Mesenchymal stem cell (in vitro differentiated cells and primary cell): ENCODE measurements at regions not wholly inside any gene's neighbourhood (a gene's known extent, or its start where the extent isn't known, plus 50 kb on each side); places are given as distances from the start of the nearest gene placed in this dataset.

ENCODE experiments used
- DNase-seq: peaks from one replicate; pipeline ENCODE4 v3.0.0-alpha.2; 2013
- H2AFZ ChIP-seq: one replicate; pipeline ENCODE4 v1.6.1; 2013; ENCODE audit warnings: low read depth, mild to moderate bottlenecking, control low read depth, inconsistent platforms, low read length, moderate library complexity
- H2AK5ac ChIP-seq: 2 replicates; pipeline ENCODE4 v1.6.1; 2013; ENCODE audit warnings: low read length, moderate library complexity, mild to moderate bottlenecking, inconsistent platforms; ENCODE audit not compliant: severe bottlenecking
- H2BK120ac ChIP-seq: one replicate; pipeline ENCODE4 v1.6.1; 2013; ENCODE audit warnings: low read depth, mild to moderate bottlenecking, inconsistent platforms, low read length, moderate library complexity
- H2BK12ac ChIP-seq, 2 experiments: one replicate each; pipeline ENCODE4 v1.6.1; 2013; ENCODE audit warnings: inconsistent platforms in 2 of 2, low read length in 2 of 2, mild to moderate bottlenecking in 2 of 2, moderate library complexity in 2 of 2, control low read depth in 1 of 2
- H2BK15ac ChIP-seq: one replicate; pipeline ENCODE4 v1.6.1; 2013; ENCODE audit warnings: mild to moderate bottlenecking, low read depth, inconsistent platforms; ENCODE audit not compliant: poor library complexity, severe bottlenecking
- H2BK5ac ChIP-seq: 2 replicates; pipeline ENCODE4 v1.6.1; 2013; ENCODE audit warnings: low read depth, mild to moderate bottlenecking, low read length, control low read depth, inconsistent platforms; ENCODE audit not compliant: poor library complexity, severe bottlenecking
- H3K14ac ChIP-seq, 2 experiments: one replicate each; pipeline ENCODE4 v1.6.1; 2013; ENCODE audit warnings: inconsistent platforms in 2 of 2, low read length in 2 of 2, control low read depth in 1 of 2, mild to moderate bottlenecking in 1 of 2, moderate library complexity in 1 of 2
- H3K18ac ChIP-seq, 2 experiments: one replicate each; pipeline ENCODE4 v1.6.1; 2013; ENCODE audit warnings: inconsistent platforms in 2 of 2, low read length in 2 of 2, control low read depth in 1 of 2, low read depth in 1 of 2, mild to moderate bottlenecking in 1 of 2
- H3K23ac ChIP-seq, 2 experiments: one replicate each; pipeline ENCODE4 v1.6.1; 2013; ENCODE audit warnings: inconsistent platforms in 2 of 2, low read length in 2 of 2, mild to moderate bottlenecking in 2 of 2, moderate library complexity in 2 of 2, control low read depth in 1 of 2
- H3K27ac ChIP-seq: 2 replicates; pipeline ENCODE4 v1.5.1; 2013; ENCODE audit warnings: mild to moderate bottlenecking, moderate library complexity, low read length, control low read depth, inconsistent platforms; ENCODE audit not compliant: poor library complexity, severe bottlenecking
- H3K27me3 ChIP-seq, 2 experiments: 2 replicates each; pipeline versions ENCODE4 v1.6.1 to v1.7.0; 2013; ENCODE audit warnings: low read length in 2 of 2, mild to moderate bottlenecking in 2 of 2, moderate library complexity in 2 of 2, control low read depth in 1 of 2, inconsistent platforms in 1 of 2; ENCODE audit not compliant: control insufficient read depth in 1 of 2, insufficient read depth in 1 of 2
- H3K36me3 ChIP-seq, 2 experiments: 2 replicates each; pipeline versions ENCODE4 v1.6.1 to v1.7.0; 2013; ENCODE audit warnings: low read length in 2 of 2, control low read depth in 1 of 2, inconsistent platforms in 1 of 2, low read depth in 1 of 2, mild to moderate bottlenecking in 1 of 2; ENCODE audit not compliant: insufficient read depth in 2 of 2, control insufficient read depth in 1 of 2
- H3K4ac ChIP-seq, 2 experiments: one replicate each; pipeline ENCODE4 v1.6.1; 2013; ENCODE audit warnings: inconsistent platforms in 2 of 2, low read length in 2 of 2, mild to moderate bottlenecking in 2 of 2, moderate library complexity in 2 of 2, control low read depth in 1 of 2, low read depth in 1 of 2
- H3K4me1 ChIP-seq: 2 replicates; pipeline ENCODE4 v1.6.1; 2013; ENCODE audit warnings: low read depth, low read length, control low read depth; ENCODE audit not compliant: control insufficient read depth, insufficient read depth
- H3K4me2 ChIP-seq: 2 replicates; pipeline ENCODE4 v1.6.1; 2013; ENCODE audit warnings: low read length, mild to moderate bottlenecking, inconsistent platforms; ENCODE audit not compliant: poor library complexity, severe bottlenecking
- H3K4me3 ChIP-seq, 2 experiments: 2 replicates each; pipeline versions ENCODE4 v1.5.1 to v1.7.0; 2013; ENCODE audit warnings: low read length in 2 of 2, mild to moderate bottlenecking in 2 of 2, control low read depth in 1 of 2, low read depth in 1 of 2; ENCODE audit not compliant: insufficient read depth in 1 of 2
- H3K79me1 ChIP-seq: replicated peaks from 2 replicates; pipeline ENCODE4 v1.6.1; 2013; ENCODE audit warnings: mild to moderate bottlenecking, control low read depth, low read length, inconsistent platforms; ENCODE audit not compliant: poor library complexity, severe bottlenecking
- H3K9ac ChIP-seq: 2 replicates; pipeline ENCODE4 v1.7.0; 2013; ENCODE audit warnings: mild to moderate bottlenecking, low read length, moderate library complexity
- H3K9me3 ChIP-seq: 2 replicates; pipeline ENCODE4 v1.7.0; 2013; ENCODE audit warnings: mild to moderate bottlenecking, low read length; ENCODE audit not compliant: control insufficient read depth
- H4K8ac ChIP-seq: one replicate; pipeline ENCODE4 v1.6.1; 2013; ENCODE audit warnings: inconsistent platforms, mild to moderate bottlenecking, low read length, moderate library complexity
- H4K91ac ChIP-seq: one replicate; pipeline ENCODE4 v1.6.1; 2013; ENCODE audit warnings: mild to moderate bottlenecking, low read length, inconsistent platforms
- WGBS: methylation state at CpG from one replicate; pipeline ENCODE4 v1.1.7; 2013; ENCODE audit warnings: mixed read lengths; 5-methylcytosine and 5-hydroxymethylcytosine counted together

DNA sequence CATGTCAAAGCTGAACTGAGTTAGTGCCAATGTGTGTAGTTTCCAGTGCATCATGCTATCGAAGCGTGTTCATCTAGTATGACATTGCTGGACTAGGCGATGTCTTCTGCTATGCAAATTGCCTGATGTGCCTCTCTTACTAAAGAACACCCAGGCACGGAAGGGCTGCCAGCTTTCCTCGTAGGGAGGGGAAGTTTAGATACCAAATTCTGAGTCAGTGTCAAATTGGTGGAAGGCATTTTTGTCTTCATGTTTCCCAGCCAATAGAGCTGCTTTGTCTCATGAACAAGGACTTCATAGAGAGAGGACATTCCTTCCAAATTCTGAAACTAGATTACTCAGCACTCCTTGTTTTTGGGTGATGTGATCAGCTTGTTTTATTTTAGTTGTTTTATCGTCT lies 320.1 kb downstream of the BTBD3 start:
- H4K8ac ChIP-seq, result no peak overlapping the region
- H3K23ac ChIP-seq, result no peak overlapping the region
- H3K4me1 ChIP-seq, result no peaks in the 10 kb centered on the region
- H3K4ac ChIP-seq, result no peak overlapping the region
- no peaks in the 10 kb centered on the region for H3K79me1 ChIP-seq
- H3K9ac ChIP-seq, result no peak overlapping the region
- H3K18ac ChIP-seq, result no peak overlapping the region
- H3K4me2 ChIP-seq, result no peak overlapping the region
- no peak overlapping the region for H2BK120ac ChIP-seq
- H2AK5ac ChIP-seq, result no peak overlapping the region
- H2BK12ac ChIP-seq, result no peak overlapping the region
- DNase-seq, result no peak
- no peak overlapping the region for H4K91ac ChIP-seq
- WGBS, result 89% methylated on average over 5 of the region's 6 CpGs
- H3K4me3 ChIP-seq, result no peak overlapping the region
- no peak overlapping the region for H2BK5ac ChIP-seq
- no peak overlapping the region for H3K27ac ChIP-seq
- H2BK15ac ChIP-seq, result no peak overlapping the region
- H3K9me3 ChIP-seq, result no peaks in the 10 kb centered on the region
- no peak overlapping the region for H2AFZ ChIP-seq
- H3K27me3 ChIP-seq, result no peaks in the 10 kb centered on the region
- H3K14ac ChIP-seq, result no peak overlapping the region
- H3K36me3 ChIP-seq, result no peaks in the 10 kb centered on the region

DNA sequence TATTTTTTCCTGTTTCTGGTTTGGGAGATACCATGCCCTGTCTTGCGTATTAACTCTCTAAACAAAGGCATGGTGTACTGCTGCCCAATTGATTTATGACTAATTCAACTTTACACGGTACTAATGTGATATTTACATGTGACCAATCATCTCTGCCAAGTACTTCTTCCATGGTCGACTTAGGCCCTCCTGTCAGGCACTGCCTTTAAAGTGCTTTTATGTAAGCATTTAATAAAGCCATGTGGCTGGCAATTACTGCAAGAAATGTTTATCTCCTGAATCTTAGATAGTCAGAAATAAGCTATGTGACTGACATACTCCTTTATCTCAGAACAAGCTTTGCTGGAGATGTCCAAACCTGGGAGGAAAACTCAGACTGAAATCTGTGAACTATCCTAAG lies 323.4 kb downstream of the BTBD3 start:
- Histone ChIP-seq H3K4me2 (no peak overlapping the region), H3K27ac (no peak overlapping the region), H3K79me1 (no peaks in the 10 kb centered on the region), H3K9ac (no peak overlapping the region), H3K14ac (no peak overlapping the region), H3K36me3 (no peaks in the 10 kb centered on the region), H3K27me3 (no peaks in the 10 kb centered on the region), H2BK120ac (no peak overlapping the region), H4K8ac (no peak overlapping the region), H2AFZ (no peak overlapping the region), H2BK15ac (no peak overlapping the region), H2AK5ac (no peak overlapping the region), H3K4me3 (no peak overlapping the region), H2BK5ac (no peak overlapping the region), H3K4ac (no peak overlapping the region), H4K91ac (no peak overlapping the region), H3K18ac (no peak overlapping the region), H3K9me3 (no peaks in the 10 kb centered on the region), H2BK12ac (no peak overlapping the region), H3K23ac (no peak overlapping the region), H3K4me1 (no peaks in the 10 kb centered on the region)
- 75% methylated on average over 3 of the region's 3 CpGs for WGBS
- no peak for DNase-seq

DNA sequence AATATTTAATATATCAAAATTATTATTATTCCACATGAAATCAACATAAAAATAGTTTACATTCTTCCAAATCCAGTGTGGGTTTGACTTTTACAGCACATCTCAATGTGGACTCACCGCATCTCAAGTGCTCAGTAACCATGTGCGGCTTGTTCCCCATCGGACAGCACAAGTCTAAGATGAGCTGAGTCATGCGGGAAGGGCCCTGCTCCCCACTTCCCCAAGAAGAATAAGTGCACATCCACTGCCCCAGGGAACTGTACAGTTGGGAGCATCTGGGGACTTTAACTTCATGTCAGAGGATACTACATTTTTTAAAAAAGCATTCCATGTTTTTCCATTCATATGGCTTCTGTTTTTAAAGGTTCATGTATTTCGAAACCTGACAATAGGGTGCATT lies 325.6 kb downstream of the BTBD3 start:
- no peak overlapping the region for H2AFZ ChIP-seq
- H3K4ac ChIP-seq, result no peak overlapping the region
- no peak overlapping the region for H3K9ac ChIP-seq
- no peak overlapping the region for H4K8ac ChIP-seq
- no peak overlapping the region for H2BK15ac ChIP-seq
- no peaks in the 10 kb centered on the region for H3K79me1 ChIP-seq
- no peak overlapping the region for H2BK120ac ChIP-seq
- no peak for DNase-seq
- H3K27me3 ChIP-seq, result no peaks in the 10 kb centered on the region
- 76% methylated on average over 5 of the region's 5 CpGs for WGBS
- H3K4me1 ChIP-seq, result no peaks in the 10 kb centered on the region
- no peak overlapping the region for H3K23ac ChIP-seq
- H4K91ac ChIP-seq, result no peak overlapping the region
- H2BK5ac ChIP-seq, result no peak overlapping the region
- H3K4me2 ChIP-seq, result no peak overlapping the region
- no peak overlapping the region for H3K18ac ChIP-seq
- H3K9me3 ChIP-seq, result no peaks in the 10 kb centered on the region
- H2AK5ac ChIP-seq, result no peak overlapping the region
- H3K14ac ChIP-seq, result no peak overlapping the region
- no peak overlapping the region for H3K27ac ChIP-seq
- no peak overlapping the region for H2BK12ac ChIP-seq
- H3K36me3 ChIP-seq, result no peaks in the 10 kb centered on the region
- H3K4me3 ChIP-seq, result no peak overlapping the region

DNA sequence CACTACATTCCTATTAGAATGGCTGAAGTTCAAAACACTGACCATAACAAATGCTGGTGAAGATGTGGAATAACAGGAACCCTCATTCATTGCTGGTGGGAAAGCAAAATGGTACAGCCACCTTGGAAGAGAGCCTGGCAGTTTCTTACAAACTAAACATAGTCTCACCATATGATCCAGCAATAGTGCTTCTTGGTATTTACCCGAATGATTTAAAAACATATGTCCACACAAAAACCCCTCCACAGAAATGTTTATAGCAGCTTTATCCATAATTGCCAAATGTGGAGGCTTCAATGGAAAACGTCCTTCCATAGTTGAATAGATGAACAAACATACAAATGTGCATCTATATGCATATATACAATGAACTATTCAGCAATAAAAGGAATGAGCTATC lies 330.8 kb downstream of the BTBD3 start:
- no peaks in the 10 kb centered on the region for H3K27me3 ChIP-seq
- H3K4me1 ChIP-seq, result no peaks in the 10 kb centered on the region
- H4K8ac ChIP-seq, result no peak overlapping the region
- 67% methylated on average over 1 of the region's 2 CpGs for WGBS
- no peaks in the 10 kb centered on the region for H3K79me1 ChIP-seq
- no peak overlapping the region for H3K23ac ChIP-seq
- no peak overlapping the region for H3K9ac ChIP-seq
- no peak for DNase-seq
- H2BK15ac ChIP-seq, result no peak overlapping the region
- no peaks in the 10 kb centered on the region for H3K36me3 ChIP-seq
- no peak overlapping the region for H3K14ac ChIP-seq
- no peak overlapping the region for H2BK12ac ChIP-seq
- no peak overlapping the region for H3K4me3 ChIP-seq
- no peak overlapping the region for H3K27ac ChIP-seq
- H3K18ac ChIP-seq, result no peak overlapping the region
- H3K9me3 ChIP-seq, result no peaks in the 10 kb centered on the region
- H3K4me2 ChIP-seq, result no peak overlapping the region
- no peak overlapping the region for H2AK5ac ChIP-seq
- H2AFZ ChIP-seq, result no peak overlapping the region
- H2BK120ac ChIP-seq, result no peak overlapping the region
- no peak overlapping the region for H3K4ac ChIP-seq
- no peak overlapping the region for H4K91ac ChIP-seq
- H2BK5ac ChIP-seq, result no peak overlapping the region
